ENCODE measurements at regions not wholly inside any gene's neighbourhood (a gene's known extent, or its start where the extent isn't known, plus 50 kb on each side); places are given as distances from the start of the nearest gene placed in this dataset.

DNA sequence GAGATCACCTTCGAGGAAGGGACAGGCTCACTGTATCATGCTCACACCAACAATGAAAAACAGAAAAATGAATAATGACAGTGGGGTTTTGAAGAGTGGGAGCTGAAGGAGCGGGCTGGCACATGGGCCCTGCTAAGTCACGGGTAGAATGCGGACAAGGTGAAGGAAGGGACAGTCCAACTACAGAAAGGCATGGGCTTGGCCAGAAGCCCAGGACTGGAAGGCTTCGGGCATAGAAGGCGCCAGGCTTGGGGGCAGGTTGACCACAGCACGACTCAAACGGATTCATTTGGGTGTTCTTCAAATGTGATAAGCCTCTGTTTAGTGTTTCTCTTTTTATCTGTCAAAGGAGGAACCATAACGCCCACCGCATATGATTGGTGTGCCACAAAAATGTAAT lies 509.5 kb downstream of the CCSER2 start:
- H3K4me1 ChIP-seq = no peaks in the 10 kb centered on the region
- DNase-seq (no peak), ATAC-seq (peak in 2 of 4 donors; percentile 33 to 49)
- H3K27me3 ChIP-seq (ENCODE audit: insufficient read depth in 3 of 3, low read length in 2 of 3) = no peaks in the 10 kb centered on the region
- intact Hi-C loops (cut with DNase I) = no loop called here
- TF ChIP-seq, protein P1, sequence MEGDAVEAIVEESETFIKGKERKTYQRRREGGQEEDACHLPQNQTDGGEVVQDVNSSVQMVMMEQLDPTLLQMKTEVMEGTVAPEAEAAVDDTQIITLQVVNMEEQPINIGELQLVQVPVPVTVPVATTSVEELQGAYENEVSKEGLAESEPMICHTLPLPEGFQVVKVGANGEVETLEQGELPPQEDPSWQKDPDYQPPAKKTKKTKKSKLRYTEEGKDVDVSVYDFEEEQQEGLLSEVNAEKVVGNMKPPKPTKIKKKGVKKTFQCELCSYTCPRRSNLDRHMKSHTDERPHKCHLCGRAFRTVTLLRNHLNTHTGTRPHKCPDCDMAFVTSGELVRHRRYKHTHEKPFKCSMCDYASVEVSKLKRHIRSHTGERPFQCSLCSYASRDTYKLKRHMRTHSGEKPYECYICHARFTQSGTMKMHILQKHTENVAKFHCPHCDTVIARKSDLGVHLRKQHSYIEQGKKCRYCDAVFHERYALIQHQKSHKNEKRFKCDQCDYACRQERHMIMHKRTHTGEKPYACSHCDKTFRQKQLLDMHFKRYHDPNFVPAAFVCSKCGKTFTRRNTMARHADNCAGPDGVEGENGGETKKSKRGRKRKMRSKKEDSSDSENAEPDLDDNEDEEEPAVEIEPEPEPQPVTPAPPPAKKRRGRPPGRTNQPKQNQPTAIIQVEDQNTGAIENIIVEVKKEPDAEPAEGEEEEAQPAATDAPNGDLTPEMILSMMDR (IDR thresholded peaks at IDR 0.05) = no peak
- 39 to 60% (median 45%) methylated on average over 10 of the region's 10 CpGs for WGBS, 3 donors
- no peaks in the 10 kb centered on the region for H3K36me3 ChIP-seq (ENCODE audit: insufficient read depth in 1 of 2, low read depth in 1 of 2)
- H3K9me3 ChIP-seq = no peaks in the 10 kb centered on the region
- no peak overlapping the region for H3K27ac ChIP-seq
- H3K4me3 ChIP-seq = no peak overlapping the region

DNA sequence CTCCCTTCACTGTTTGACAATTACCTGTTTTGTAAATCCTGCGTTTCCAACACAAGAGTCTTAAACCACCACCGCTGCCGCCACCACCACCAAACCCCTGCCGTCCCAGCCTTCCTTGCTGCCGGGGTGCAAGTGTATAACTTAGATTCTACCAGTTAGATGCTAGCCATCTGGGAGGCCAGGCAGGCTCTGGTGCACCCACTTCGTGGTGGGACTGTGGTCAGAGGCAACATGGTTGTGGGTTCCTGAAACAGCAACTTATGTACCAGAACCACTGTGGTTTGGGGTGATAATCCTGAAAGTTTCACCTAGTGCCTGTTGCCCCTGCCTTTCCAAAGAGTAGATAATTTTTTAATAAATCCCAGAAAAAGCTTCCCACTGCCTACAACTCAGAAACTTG lies 510.5 kb downstream of the CCSER2 start:
- 80 to 84% (median 83%) methylated on average over 6 of the region's 6 CpGs for WGBS, 3 donors
- intact Hi-C loops (cut with DNase I) = no loop called here
- no peaks in the 10 kb centered on the region for H3K4me1 ChIP-seq
- no peaks in the 10 kb centered on the region for H3K27me3 ChIP-seq (ENCODE audit: insufficient read depth in 3 of 3, low read length in 2 of 3)
- TF ChIP-seq, protein P1 (IDR thresholded peaks at IDR 0.05) = no peak
- H3K27ac ChIP-seq = no peak overlapping the region
- DNase-seq (no peak), ATAC-seq (no peak)
- no peaks in the 10 kb centered on the region for H3K36me3 ChIP-seq (ENCODE audit: insufficient read depth in 1 of 2, low read depth in 1 of 2)
- no peak overlapping the region for H3K4me3 ChIP-seq
- H3K9me3 ChIP-seq = no peaks in the 10 kb centered on the region

DNA sequence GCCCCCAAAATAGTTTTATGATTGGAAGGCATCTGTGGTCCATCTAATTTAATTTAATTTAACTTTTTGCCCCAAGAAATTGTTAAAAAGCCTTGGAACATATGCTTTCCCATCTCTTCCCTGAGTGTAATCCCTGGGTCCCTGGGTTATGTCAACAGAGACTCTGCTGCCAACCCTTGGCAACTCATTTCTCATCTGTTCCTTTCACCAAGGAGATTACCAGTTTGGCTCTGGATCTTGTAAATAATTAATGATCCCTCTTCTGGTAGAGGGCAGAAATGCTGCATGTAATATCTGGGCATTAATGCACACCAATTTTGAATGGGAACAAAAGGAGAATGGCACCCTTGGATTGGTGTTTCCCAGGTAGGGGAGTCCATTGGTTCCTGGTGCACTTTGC lies 514.2 kb downstream of the CCSER2 start:
- ATAC-seq = no peak
- TF ChIP-seq, protein P1 (IDR thresholded peaks at IDR 0.05) = no peak

DNA sequence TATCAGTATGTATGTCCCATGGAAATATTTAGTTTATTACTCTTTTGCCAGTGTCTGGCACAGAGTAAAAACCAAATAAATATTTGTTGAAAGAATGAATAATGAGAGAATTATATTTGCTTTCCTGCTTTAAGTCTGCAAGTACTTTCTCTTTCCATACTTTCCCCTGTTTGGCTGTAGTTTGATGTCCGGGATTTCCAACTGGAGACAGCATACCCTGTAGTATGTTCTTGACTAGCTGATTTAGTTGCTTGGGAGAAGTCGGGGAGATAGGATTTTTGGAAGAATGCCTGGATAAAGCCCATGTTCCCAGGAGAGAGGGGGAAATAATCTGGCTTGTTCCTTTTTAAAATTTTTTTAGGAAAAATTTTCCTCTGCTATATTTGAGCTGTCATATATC lies 516.1 kb downstream of the CCSER2 start:
- H3K27ac ChIP-seq = no peak overlapping the region
- intact Hi-C loops (cut with DNase I) = no loop called here
- no peaks in the 10 kb centered on the region for H3K4me1 ChIP-seq
- DNase-seq = no peak
- no peak overlapping the region for H3K4me3 ChIP-seq
- TF ChIP-seq, protein P1 (IDR thresholded peaks at IDR 0.05) = no peak
- H3K27me3 ChIP-seq (ENCODE audit: insufficient read depth in 3 of 3, low read length in 2 of 3) = no peaks in the 10 kb centered on the region
- 23 to 50% (median 25%) methylated on average over 2 of the region's 2 CpGs for WGBS, 3 donors
- H3K9me3 ChIP-seq = no peaks in the 10 kb centered on the region
- no peak for ATAC-seq
- H3K36me3 ChIP-seq (ENCODE audit: insufficient read depth in 1 of 2, low read depth in 1 of 2) = no peaks in the 10 kb centered on the region

More for the DNA sequence above, 514.2 kb downstream of the CCSER2 start:
- no peak for DNase-seq
- Histone ChIP-seq H3K27ac (no peak overlapping the region), H3K4me1 (no peaks in the 10 kb centered on the region), H3K36me3 (ENCODE audit: insufficient read depth in 1 of 2, low read depth in 1 of 2) (no peaks in the 10 kb centered on the region), H3K9me3 (no peaks in the 10 kb centered on the region), H3K4me3 (no peak overlapping the region), H3K27me3 (ENCODE audit: insufficient read depth in 3 of 3, low read length in 2 of 3) (no peaks in the 10 kb centered on the region)
- intact Hi-C loops (cut with DNase I) = no loop called here

DNA sequence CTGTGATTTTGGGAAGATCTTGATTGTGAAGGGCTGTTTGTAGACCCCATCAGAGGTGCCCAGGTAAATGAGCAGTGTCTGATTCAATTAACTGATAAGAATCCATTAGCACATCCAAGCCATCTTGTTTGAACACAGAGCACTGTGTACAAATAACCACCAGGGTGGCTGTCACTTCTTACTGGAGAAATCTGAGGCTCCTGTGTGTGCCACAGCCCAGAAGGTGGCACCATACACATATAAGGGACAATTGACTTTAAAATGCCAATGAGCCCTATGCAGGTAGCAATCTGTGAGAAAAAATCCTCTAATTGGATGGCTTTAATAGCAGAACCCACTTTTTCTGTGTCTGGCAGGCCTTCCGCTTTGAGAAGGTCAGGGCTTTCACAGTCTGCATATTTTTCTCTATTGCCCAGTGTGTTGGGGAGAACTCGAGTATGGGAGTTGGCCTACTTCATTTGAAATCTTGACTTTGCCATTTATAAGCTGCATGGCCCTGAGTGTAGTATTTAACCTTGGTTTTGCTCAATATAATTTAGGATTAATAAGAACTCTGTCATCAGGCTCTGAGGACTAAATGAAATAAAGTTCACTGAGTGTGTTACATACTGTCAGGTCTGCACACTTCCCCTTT lies 517.4 kb downstream of the CCSER2 start:
- 86 to 90% (median 87%) methylated on average over 2 of the region's 2 CpGs for WGBS, 3 donors
- DNase-seq (no peak), ATAC-seq (no peak)
- TF ChIP-seq, protein P1 (IDR thresholded peaks at IDR 0.05) = no peak
- intact Hi-C loops (cut with DNase I) = no loop called here
- no peaks in the 10 kb centered on the region for H3K27me3 ChIP-seq (ENCODE audit: insufficient read depth in 3 of 3, low read length in 2 of 3)
- no peaks in the 10 kb centered on the region for H3K9me3 ChIP-seq
- no peak overlapping the region for H3K4me3 ChIP-seq
- H3K36me3 ChIP-seq (ENCODE audit: insufficient read depth in 1 of 2, low read depth in 1 of 2) = no peaks in the 10 kb centered on the region
- no peaks in the 10 kb centered on the region for H3K4me1 ChIP-seq
- H3K27ac ChIP-seq = no peak overlapping the region

Measured in psoas muscle (tissue), 7 donors.